BJ (cell line): ENCODE measurements at regions not wholly inside any gene's neighbourhood (a gene's known extent, or its start where the extent isn't known, plus 50 kb on each side); places are given as distances from the start of the nearest gene placed in this dataset.

Experiments used
- CTCF ChIA-PET: fragments of 350-600 bp; formaldehyde crosslinking; extraction: SDS; loops from one replicate; lab custom pipeline; 2021; ENCODE audit warnings: antibody characterized with exemption, inconsistent platforms; lab: Yijun Ruan, JAX
- POLR2A ChIA-PET: fragments of 300-600 bp; sonication (Branson Sonifier 250); formaldehyde crosslinking; extraction: SDS; loops from one replicate; lab custom pipeline; 2021; ENCODE audit warnings: antibody characterized with exemption; lab: Charles Lee
- DNase-seq: peaks from one replicate; pipeline ENCODE4 v3.0.0-alpha.2; 2011; ENCODE audit warnings: low read depth
- H3K27me3 ChIP-seq: 2 replicates; pipeline ENCODE4 v1.6.0; 2011; ENCODE audit warnings: low read length; ENCODE audit not compliant: control insufficient read depth, insufficient read depth
- H3K36me3 ChIP-seq: 2 replicates; pipeline ENCODE4 v1.5.1; 2011; ENCODE audit warnings: low read length; ENCODE audit not compliant: control insufficient read depth, insufficient read depth
- H3K4me3 ChIP-seq: 2 replicates; pipeline ENCODE4 v1.5.1; 2011; ENCODE audit warnings: low read depth, mild to moderate bottlenecking, control low read depth, low read length
- CTCF ChIP-seq: IDR thresholded peaks from 2 replicates; pipeline ENCODE4 v1.5.1; 2011; ENCODE audit warnings: low read depth, mild to moderate bottlenecking, control low read depth, inconsistent platforms, low read length, moderate library complexity; ENCODE audit not compliant: insufficient read depth

- H3K4me3 ChIP-seq: no peak overlapping the region
- H3K36me3 ChIP-seq: no peaks in the 10 kb centered on the region
- CTCF ChIA-PET: interaction anchor here (0.6 kb wide), 1 partner anchor 421 kb away, joined by 3 read pairs; no protein-coding TSS in a partner anchor
- no peak for DNase-seq
- no peaks in the 10 kb centered on the region for H3K27me3 ChIP-seq
- POLR2A ChIA-PET: no interaction called here
- TF ChIP-seq CTCF: no peak
Measured at GRCh38 chrX:16023790-16024734, 99.3 kb upstream of the GRPR start.

- Histone ChIP-seq H3K36me3 (no peaks in the 10 kb centered on the region), H3K4me3 (no peak overlapping the region), H3K27me3 (no peaks in the 10 kb centered on the region)
- ChIA-PET POLR2A (no interaction called here), CTCF (no interaction called here)
- DNase-seq: no peak
- TF ChIP-seq CTCF: no peak
Measured at GRCh38 chrX:16022580-16023200, 100.7 kb upstream of the GRPR start.

GRCh38 chrX:16018291-16018690, 105.1 kb upstream of the GRPR start:
- POLR2A ChIA-PET: no interaction called here
- no peak for TF ChIP-seq CTCF
- Histone ChIP-seq H3K27me3 (no peaks in the 10 kb centered on the region), H3K36me3 (no peaks in the 10 kb centered on the region), H3K4me3 (no peak overlapping the region)
- no peak for DNase-seq
- CTCF ChIA-PET: no interaction called here

- no peak for TF ChIP-seq CTCF
- ChIA-PET POLR2A (no interaction called here), CTCF (no interaction called here)
- no peak for DNase-seq
- Histone ChIP-seq H3K4me3 (no peak overlapping the region), H3K27me3 (no peaks in the 10 kb centered on the region), H3K36me3 (no peaks in the 10 kb centered on the region)
Measured at GRCh38 chrX:16014171-16014570, 109.2 kb upstream of the GRPR start.

- Histone ChIP-seq H3K4me3 (no peak overlapping the region), H3K27me3 (no peaks in the 10 kb centered on the region), H3K36me3 (no peaks in the 10 kb centered on the region)
- no peak for TF ChIP-seq CTCF
- CTCF ChIA-PET: no interaction called here
- POLR2A ChIA-PET: no interaction called here
- no peak for DNase-seq
Measured at GRCh38 chrX:16012250-16012649, 111.1 kb upstream of the GRPR start.
